ENCODE measurements at regions not wholly inside any gene's neighbourhood (a gene's known extent, or its start where the extent isn't known, plus 50 kb on each side); places are given as distances from the start of the nearest gene placed in this dataset.

GRCh38 chr10:8577686-8578085 lies 523.2 kb downstream of the GATA3 start:
- TF ChIP-seq CTCF (IDR thresholded peaks at IDR 0.05; ENCODE audit: partially characterized antibody, unreplicated experiment): no peak
- Mint-ChIP-seq H3K36me3 (ENCODE audit: unreplicated experiment) (no peaks in the 10 kb centered on the region), H3K4me3 (ENCODE audit: unreplicated experiment) (no peak overlapping the region), H3K4me1 (ENCODE audit: low read depth, unreplicated experiment) (no peaks in the 10 kb centered on the region), H3K9me3 (ENCODE audit: unreplicated experiment) (no peaks in the 10 kb centered on the region), H3K27me3 (ENCODE audit: unreplicated experiment) (no peaks in the 10 kb centered on the region), H3K27ac (ENCODE audit: unreplicated experiment) (no peak overlapping the region)
- DNase-seq: no peak

GRCh38 chr10:8581521-8582225 lies 527.2 kb downstream of the GATA3 start:
- TF ChIP-seq CTCF (IDR thresholded peaks at IDR 0.05; ENCODE audit: partially characterized antibody, unreplicated experiment): no peak
- no peak for DNase-seq

GRCh38 chr10:8583096-8583495 lies 528.6 kb downstream of the GATA3 start:
- no peaks in the 10 kb centered on the region for H3K4me1 Mint-ChIP-seq (ENCODE audit: low read depth, unreplicated experiment)
- no peak overlapping the region for H3K27ac Mint-ChIP-seq (ENCODE audit: unreplicated experiment)
- TF ChIP-seq CTCF (IDR thresholded peaks at IDR 0.05; ENCODE audit: partially characterized antibody, unreplicated experiment): no peak
- H3K36me3 Mint-ChIP-seq (ENCODE audit: unreplicated experiment): no peaks in the 10 kb centered on the region
- H3K27me3 Mint-ChIP-seq (ENCODE audit: unreplicated experiment): no peaks in the 10 kb centered on the region
- H3K4me3 Mint-ChIP-seq (ENCODE audit: unreplicated experiment): no peak overlapping the region
- DNase-seq: no peak
- no peaks in the 10 kb centered on the region for H3K9me3 Mint-ChIP-seq (ENCODE audit: unreplicated experiment)

More at GRCh38 chr10:8581521-8582225, 527.2 kb downstream of the GATA3 start:
- no peaks in the 10 kb centered on the region for H3K9me3 Mint-ChIP-seq (ENCODE audit: unreplicated experiment)
- H3K36me3 Mint-ChIP-seq (ENCODE audit: unreplicated experiment): no peaks in the 10 kb centered on the region
- H3K27ac Mint-ChIP-seq (ENCODE audit: unreplicated experiment): no peak overlapping the region
- no peaks in the 10 kb centered on the region for H3K4me1 Mint-ChIP-seq (ENCODE audit: low read depth, unreplicated experiment)
- H3K4me3 Mint-ChIP-seq (ENCODE audit: unreplicated experiment): no peak overlapping the region
- no peaks in the 10 kb centered on the region for H3K27me3 Mint-ChIP-seq (ENCODE audit: unreplicated experiment)

GRCh38 chr10:8584666-8585065 lies 530.2 kb downstream of the GATA3 start:
- DNase-seq: no peak
- no peak overlapping the region for H3K4me3 Mint-ChIP-seq (ENCODE audit: unreplicated experiment)
- no peak for TF ChIP-seq CTCF (IDR thresholded peaks at IDR 0.05; ENCODE audit: partially characterized antibody, unreplicated experiment)
- no peaks in the 10 kb centered on the region for H3K4me1 Mint-ChIP-seq (ENCODE audit: low read depth, unreplicated experiment)
- H3K9me3 Mint-ChIP-seq (ENCODE audit: unreplicated experiment): no peaks in the 10 kb centered on the region
- H3K36me3 Mint-ChIP-seq (ENCODE audit: unreplicated experiment): no peaks in the 10 kb centered on the region
- H3K27ac Mint-ChIP-seq (ENCODE audit: unreplicated experiment): no peak overlapping the region
- H3K27me3 Mint-ChIP-seq (ENCODE audit: unreplicated experiment): no peaks in the 10 kb centered on the region

- H3K27ac Mint-ChIP-seq (ENCODE audit: unreplicated experiment): no peak overlapping the region
- DNase-seq: no peak
- H3K36me3 Mint-ChIP-seq (ENCODE audit: unreplicated experiment): no peaks in the 10 kb centered on the region
- TF ChIP-seq CTCF (IDR thresholded peaks at IDR 0.05; ENCODE audit: partially characterized antibody, unreplicated experiment): no peak
- H3K4me1 Mint-ChIP-seq (ENCODE audit: low read depth, unreplicated experiment): no peaks in the 10 kb centered on the region
- no peaks in the 10 kb centered on the region for H3K9me3 Mint-ChIP-seq (ENCODE audit: unreplicated experiment)
- H3K27me3 Mint-ChIP-seq (ENCODE audit: unreplicated experiment): no peaks in the 10 kb centered on the region
- H3K4me3 Mint-ChIP-seq (ENCODE audit: unreplicated experiment): no peak overlapping the region
Observed at GRCh38 chr10:8586504-8586903, 532.0 kb downstream of the GATA3 start.
